ENCODE measurements at regions not wholly inside any gene's neighbourhood (a gene's known extent, or its start where the extent isn't known, plus 50 kb on each side); places are given as distances from the start of the nearest gene placed in this dataset.

DNA sequence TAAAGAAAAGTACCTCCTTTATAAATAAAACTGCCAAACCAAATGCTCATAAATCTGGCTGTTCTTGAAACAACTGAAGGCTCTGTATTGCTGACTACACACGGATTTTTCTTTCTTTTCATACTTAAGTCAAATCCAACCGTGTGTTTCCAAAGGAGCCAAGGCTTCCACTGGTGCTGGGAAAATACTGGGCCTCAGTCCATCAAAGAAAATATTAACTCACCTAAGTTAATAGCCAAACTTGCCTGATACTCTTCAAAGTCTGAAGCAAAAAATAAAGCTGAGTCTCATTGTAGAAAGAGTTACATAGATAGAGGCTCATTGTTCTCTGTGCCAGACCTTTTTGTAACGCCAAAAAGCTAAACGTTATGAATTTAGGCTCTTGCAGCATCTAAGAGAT is 350.4 kb upstream of the CDH9 start:
- no peak for DNase-seq
- intact Hi-C loops (cut with DNase I) = no loop called here
- no peak overlapping the region for H3K4me3 ChIP-seq
- ATAC-seq = no peak
- H3K27me3 ChIP-seq (ENCODE audit: low read depth) = no peaks in the 10 kb centered on the region
- TF ChIP-seq, protein P1, sequence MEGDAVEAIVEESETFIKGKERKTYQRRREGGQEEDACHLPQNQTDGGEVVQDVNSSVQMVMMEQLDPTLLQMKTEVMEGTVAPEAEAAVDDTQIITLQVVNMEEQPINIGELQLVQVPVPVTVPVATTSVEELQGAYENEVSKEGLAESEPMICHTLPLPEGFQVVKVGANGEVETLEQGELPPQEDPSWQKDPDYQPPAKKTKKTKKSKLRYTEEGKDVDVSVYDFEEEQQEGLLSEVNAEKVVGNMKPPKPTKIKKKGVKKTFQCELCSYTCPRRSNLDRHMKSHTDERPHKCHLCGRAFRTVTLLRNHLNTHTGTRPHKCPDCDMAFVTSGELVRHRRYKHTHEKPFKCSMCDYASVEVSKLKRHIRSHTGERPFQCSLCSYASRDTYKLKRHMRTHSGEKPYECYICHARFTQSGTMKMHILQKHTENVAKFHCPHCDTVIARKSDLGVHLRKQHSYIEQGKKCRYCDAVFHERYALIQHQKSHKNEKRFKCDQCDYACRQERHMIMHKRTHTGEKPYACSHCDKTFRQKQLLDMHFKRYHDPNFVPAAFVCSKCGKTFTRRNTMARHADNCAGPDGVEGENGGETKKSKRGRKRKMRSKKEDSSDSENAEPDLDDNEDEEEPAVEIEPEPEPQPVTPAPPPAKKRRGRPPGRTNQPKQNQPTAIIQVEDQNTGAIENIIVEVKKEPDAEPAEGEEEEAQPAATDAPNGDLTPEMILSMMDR (IDR thresholded peaks at IDR 0.05) = no peak
- H3K4me1 ChIP-seq = no peaks in the 10 kb centered on the region
- no peaks in the 10 kb centered on the region for H3K9me3 ChIP-seq
- no peaks in the 10 kb centered on the region for H3K36me3 ChIP-seq
- no peak overlapping the region for H3K27ac ChIP-seq

DNA sequence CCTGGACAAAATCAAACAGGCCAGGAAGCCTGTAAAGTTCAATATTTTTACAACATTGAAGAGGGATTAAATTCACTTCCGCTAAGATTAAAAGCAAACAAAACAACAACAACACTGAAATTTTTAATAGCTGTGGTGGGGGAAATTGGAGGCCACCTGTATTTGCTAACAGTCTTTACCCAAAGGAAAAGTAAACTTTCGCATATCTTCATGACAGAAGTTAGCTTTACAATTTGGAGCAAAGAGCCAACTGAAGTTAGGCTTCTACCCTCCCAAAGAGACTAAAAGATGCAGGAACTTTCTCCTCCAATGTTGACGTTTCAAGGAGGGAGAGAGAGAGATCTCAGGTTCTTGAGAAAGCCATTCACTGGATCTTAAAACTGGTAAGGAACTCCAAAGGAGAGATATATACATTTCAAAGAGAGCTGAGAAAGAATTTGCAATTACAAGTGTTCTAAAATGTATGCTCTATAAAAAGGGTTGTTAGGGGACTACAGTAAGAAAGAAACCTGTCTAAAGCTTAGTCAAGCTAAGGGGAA is 349.2 kb upstream of the CDH9 start:
- intact Hi-C loops (cut with DNase I) = no loop called here
- Histone ChIP-seq H3K36me3 (no peaks in the 10 kb centered on the region), H3K4me3 (no peak overlapping the region), H3K27ac (no peak overlapping the region), H3K27me3 (ENCODE audit: low read depth) (no peaks in the 10 kb centered on the region), H3K9me3 (no peaks in the 10 kb centered on the region), H3K4me1 (no peaks in the 10 kb centered on the region)
- TF ChIP-seq, protein P1 (IDR thresholded peaks at IDR 0.05) = no peak
- DNase-seq = no peak
- no peak for ATAC-seq

DNA sequence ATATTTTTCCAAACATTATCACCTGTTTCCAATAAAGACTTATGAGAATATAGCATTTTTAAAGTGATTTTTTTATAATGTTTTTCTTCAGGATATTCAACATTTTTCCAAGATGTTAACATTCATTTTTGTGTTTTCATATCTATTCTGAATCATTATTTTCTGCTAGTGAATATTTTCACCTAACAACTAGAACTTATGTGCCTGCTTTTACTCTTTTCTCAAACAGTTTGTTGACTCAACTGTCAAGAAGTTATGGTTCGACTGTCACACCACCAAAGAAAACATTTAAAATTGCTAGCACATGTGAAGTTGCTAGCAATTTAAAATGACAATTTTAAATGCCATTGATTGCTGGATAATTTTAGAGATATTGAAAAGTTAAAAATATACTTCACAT is 343.3 kb upstream of the CDH9 start:
- Histone ChIP-seq H3K27me3 (ENCODE audit: low read depth) (no peaks in the 10 kb centered on the region), H3K27ac (no peak overlapping the region), H3K4me3 (no peak overlapping the region), H3K36me3 (no peaks in the 10 kb centered on the region), H3K9me3 (no peaks in the 10 kb centered on the region), H3K4me1 (no peaks in the 10 kb centered on the region)
- DNase-seq (no peak), ATAC-seq (no peak)
- intact Hi-C loops (cut with DNase I) = no loop called here
- TF ChIP-seq, protein P1 (IDR thresholded peaks at IDR 0.05) = no peak

DNA sequence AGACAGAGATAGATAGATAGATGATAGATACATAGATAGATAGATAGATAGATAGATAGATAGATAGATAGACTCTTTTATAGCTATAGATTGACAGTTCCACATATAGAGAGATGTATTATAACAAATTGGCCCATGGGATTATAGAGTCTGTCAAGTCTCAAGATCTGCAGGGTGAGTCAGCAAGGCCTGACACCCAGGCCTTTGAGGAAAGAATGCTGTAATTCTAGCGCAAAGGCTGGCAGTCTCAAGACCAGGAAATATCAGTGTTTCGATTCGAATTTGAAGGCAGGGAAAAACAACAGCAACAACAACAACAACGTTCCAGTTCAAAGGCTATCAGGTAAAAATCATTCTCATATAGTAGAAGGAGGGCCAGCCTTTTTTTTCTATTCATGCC is 339.2 kb upstream of the CDH9 start:
- DNase-seq (no peak), ATAC-seq (no peak)
- H3K36me3 ChIP-seq = no peaks in the 10 kb centered on the region
- no peaks in the 10 kb centered on the region for H3K9me3 ChIP-seq
- H3K27ac ChIP-seq = no peak overlapping the region
- H3K4me1 ChIP-seq = no peaks in the 10 kb centered on the region
- H3K4me3 ChIP-seq = no peak overlapping the region
- TF ChIP-seq, protein P1 (IDR thresholded peaks at IDR 0.05) = no peak
- intact Hi-C loops (cut with DNase I) = no loop called here
- no peaks in the 10 kb centered on the region for H3K27me3 ChIP-seq (ENCODE audit: low read depth)

DNA sequence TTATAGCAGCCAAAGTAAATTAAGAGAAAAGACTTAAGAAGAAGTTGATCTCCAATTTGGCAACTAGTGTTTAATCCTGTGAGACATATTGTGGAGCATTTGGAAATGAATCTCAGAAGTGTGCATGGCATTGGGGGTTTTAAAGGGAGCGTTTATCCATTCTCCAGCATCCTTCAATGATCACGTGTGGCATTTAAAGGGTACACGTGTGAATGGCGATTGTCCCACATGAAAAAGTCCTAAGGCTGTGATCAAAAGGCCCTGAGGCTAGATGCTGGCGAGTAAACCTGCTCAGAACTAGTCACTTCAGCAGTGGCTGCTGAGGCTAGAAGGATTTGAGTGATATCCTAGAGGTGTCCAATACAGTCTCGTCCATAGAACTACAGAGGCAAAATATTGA is 315.6 kb upstream of the CDH9 start:
- Histone ChIP-seq H3K36me3 (no peaks in the 10 kb centered on the region), H3K9me3 (no peaks in the 10 kb centered on the region), H3K27ac (no peak overlapping the region), H3K4me3 (no peak overlapping the region), H3K4me1 (no peaks in the 10 kb centered on the region), H3K27me3 (ENCODE audit: low read depth) (no peaks in the 10 kb centered on the region)
- intact Hi-C loops (cut with DNase I) = no loop called here
- TF ChIP-seq, protein P1 (IDR thresholded peaks at IDR 0.05) = no peak
- ATAC-seq (no peak), DNase-seq (no peak)

DNA sequence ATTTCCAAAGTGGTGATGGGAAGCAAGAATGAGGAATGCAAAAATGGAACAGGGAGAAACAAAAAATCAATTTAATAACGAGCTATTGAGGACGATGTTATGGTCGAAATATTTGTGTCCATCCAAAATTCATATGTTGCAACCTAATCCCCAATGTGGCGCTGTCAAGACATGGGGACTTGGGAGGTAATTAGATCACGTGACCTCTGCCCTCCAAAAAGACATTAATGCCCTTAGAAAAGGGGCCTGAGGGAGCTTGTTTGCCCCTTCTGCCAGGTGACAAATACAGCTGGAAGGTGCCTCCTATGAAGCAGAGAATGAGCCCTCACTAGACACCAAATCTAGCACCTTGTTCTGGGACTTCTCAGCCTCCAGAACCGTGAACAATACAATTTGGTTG is 315.2 kb upstream of the CDH9 start:
- Histone ChIP-seq H3K27me3 (ENCODE audit: low read depth) (no peaks in the 10 kb centered on the region), H3K27ac (no peak overlapping the region), H3K4me1 (no peaks in the 10 kb centered on the region), H3K9me3 (no peaks in the 10 kb centered on the region), H3K4me3 (no peak overlapping the region), H3K36me3 (no peaks in the 10 kb centered on the region)
- intact Hi-C loops (cut with DNase I) = no loop called here
- TF ChIP-seq, protein P1 (IDR thresholded peaks at IDR 0.05) = no peak
- DNase-seq = no peak
- ATAC-seq = no peak
